ENCODE measurements at regions not wholly inside any gene's neighbourhood (a gene's known extent, or its start where the extent isn't known, plus 50 kb on each side); places are given as distances from the start of the nearest gene placed in this dataset.
A peak's percentile ranks its signal among the peaks of the same experiment; 100 is the strongest.

DNA sequence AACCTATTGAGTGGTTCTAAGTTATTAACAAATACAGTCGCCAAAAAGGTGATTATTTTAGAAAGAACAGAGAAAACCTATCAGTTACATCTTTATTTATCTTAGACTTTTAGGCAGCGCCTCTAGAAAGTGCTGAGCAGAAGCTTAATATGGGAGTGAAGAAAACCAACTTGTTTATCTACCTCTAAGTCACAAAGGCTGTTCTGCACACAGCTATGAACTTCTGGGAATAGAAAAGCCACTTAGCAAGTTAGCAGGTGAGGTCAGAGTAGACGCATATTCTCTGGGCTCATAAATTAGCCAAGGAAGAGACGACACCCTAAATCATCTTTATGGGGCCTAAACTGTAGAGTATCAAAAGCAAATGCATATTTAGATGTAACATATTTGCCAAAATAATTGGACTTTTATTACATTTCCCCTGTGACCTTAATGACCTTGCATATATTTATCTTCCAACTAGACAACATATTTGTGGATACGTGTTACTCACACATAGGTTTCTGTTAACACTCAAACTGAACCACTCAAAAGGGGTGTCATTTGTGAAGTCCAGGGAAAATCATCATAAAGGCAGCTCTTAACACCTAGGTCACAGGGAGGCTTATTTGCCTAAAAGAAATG, 267.1 kb downstream of the ADGB start:
- no peak for DNase-seq

GRCh38 chr6:146866731-146867414, 268.1 kb downstream of the ADGB start:
- no peak for DNase-seq

DNA sequence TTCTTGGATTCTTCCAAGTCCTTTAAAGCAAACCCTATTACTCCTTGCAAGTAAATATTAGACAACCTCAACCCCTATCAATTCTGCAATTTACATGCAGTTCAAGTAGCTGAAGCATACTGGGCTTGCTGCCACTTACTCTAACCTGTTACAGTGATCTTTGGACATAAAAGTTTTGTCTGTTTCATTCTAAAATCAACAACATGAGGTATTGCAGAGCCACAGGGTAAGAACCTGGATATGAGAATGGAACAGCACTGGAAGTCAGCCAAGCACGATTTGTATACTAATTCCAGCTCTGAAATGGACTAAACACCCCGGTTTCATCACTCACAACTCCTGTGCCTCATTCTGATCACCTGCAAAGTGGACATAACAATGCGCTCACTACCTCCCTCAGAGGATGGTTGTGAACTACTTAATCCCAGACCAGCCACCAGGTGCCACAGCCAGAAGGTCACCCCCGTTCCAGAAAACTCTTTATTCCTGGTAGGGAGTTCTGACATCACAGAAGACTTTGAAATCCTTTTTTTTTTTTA, 270.0 kb downstream of the ADGB start:
- DNase-seq, result no peak

DNA sequence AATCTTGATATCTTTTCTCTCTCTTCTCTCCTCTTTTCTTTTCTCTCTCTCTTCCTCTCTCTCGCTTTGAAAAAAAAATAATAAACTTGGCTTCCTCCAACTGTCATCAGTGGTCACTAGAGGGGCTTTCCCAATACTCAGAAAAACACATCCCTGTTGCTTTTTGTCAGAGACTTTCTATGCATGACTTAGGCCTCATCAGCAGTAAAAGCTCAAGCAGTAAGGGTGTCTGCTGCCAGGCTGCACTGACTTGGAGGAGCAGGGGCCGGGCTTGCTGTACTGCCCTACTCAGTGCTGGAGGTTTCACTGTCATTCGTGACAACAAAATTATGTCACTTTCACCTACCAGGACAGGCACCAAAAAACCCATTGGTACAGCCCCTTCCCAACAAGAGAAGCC, 272.0 kb downstream of the ADGB start:
- no peak for DNase-seq

DNA sequence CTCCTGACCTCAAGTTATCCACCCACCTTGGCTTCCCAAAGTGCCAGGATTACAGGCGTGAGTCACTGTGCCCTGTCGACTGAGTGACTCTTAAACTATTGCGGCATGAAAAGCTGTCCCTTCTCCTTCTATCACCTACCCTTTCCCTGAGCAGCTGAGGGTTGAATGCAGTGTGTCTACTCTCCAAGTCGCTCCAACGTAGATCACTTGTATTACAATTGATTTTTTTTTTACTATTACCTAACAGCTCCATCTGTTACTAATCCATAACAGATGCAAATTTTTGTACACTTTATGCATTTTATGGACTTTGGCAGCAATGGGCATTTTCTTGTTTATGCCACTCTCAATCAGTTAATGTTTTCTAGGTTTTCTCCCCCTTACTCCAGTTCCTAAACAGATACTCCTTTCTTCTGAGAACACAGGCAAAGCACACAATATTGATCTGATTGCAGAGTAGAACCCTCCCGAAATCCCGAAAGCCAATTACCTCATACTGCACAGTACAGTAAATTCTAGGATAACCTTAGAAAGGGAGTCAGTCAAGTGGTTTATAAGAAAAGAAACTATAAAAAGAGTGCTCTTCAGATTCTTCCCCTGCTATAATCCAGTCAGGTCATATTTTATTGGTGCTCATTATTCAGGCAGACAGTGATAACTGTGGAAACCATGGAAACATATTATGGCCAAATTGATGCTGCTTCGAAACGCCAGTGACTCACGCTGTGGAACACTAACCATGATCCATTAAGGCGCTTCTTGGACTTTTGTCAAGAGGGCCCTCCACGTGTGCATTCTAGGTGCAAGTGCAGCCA, 273.0 kb downstream of the ADGB start:
- no peak for DNase-seq

DNA sequence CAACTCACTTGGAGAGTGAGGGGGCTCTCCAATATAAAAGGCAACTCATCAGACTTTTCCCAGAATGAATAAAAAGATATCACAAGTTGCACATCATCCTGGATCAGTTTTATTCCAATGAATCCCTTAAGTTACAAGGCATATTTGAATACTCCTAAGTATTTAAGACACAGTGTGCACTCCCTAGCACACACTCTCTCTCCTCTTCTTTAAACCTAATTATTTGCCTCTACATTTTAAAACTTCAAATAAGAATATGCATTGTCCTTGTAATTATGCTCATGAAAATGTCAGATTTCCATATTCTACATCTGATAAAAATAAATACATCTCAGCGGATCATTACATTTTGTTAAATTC, 273.6 kb downstream of the ADGB start:
- no peak for DNase-seq

DNA sequence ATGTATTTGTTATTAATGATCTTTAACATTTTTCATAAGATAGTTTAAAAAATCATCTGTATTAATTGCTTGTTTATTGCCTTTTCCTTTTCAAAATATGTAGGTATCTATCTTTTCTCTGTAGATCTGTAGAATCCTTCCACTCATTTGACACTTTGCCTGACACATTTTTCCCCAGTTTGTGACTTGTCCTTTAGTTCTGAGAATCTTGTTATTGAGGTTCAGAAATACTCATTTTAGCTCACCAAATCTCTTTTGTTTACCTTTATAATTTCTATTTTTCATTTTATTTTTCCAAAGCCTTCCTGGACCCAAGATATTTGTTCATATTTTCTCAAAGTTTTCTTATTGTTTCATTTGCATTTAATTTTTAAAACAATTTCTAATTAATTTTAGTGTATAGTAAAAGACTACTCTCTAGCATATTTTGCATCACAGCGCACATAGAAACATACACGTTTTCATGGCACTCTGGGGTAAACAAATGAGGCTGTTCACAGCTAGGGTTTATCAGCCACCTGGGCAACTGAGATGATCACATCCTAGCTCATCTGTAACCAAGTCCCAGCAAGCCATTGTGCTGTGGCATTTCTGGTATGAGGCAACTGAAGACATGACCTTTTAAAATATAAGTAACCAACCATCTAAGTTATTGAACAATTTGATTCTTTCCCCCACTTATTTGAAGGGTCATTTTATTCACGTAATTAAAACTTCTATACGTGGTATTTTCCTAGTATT, 275.7 kb downstream of the ADGB start:
- no peak for DNase-seq

DNA sequence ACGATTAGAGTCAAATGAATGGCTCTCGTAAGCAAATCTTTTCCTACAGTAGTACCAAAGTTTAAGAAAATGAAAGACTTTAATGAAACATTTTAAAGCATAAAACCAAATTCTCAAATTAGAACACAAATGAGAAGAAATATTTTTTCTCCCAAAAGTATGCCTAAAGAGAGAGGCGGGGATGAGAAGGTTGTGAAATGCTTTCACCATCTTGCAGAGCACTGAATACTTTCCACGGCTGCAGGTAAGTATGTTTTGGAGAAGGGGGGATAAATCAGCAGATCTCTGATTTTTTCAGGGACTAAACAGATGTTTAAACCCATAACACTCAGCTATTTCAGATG, 277.1 kb downstream of the ADGB start:
- no peak for DNase-seq

DNA sequence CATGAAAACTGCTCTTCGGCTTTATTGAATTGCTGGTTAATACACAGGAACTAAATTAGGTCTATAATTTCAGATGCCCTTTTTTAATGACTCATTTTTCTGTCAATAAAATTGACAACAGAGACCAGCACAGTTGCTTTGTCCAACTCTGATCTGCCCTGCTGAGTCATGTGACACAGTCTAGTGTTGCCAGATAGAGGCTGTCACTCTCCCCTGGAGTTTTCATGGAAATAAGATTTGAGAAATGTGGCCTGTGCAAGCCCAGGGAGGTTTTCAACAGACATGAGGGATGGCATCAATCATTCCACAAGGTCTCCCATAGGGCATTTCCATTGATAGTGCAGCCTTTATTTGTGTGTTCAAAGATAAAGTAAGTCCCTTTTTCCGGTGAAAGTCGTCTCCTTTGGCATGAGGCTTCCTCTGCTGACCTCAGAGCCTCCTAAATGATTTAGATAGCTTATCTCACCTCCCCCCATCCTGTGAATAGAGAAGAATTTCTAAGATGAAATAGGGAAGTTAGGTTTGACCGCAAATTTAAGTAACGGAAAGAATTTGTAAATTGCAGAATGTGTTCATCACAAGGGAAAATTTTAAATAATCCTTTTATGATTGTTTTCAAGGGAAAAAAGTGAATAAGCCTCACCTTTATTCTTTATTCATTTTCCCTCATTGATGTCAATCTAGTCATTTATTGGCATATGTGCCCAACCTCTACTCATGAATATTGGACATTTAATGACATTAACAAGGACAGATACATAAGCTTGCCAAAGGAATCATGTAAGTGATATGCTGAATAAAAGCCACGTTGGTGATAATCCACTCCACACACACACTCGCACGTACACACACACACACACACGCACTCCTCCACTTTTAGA, 277.7 kb downstream of the ADGB start:
- DNase-seq, result peak; percentile 77

GRCh38 chr6:146878168-146878951, 279.6 kb downstream of the ADGB start:
- DNase-seq, result no peak

GRCh38 chr6:146878952-146879340, 280.2 kb downstream of the ADGB start:
- DNase-seq, result no peak

DNA sequence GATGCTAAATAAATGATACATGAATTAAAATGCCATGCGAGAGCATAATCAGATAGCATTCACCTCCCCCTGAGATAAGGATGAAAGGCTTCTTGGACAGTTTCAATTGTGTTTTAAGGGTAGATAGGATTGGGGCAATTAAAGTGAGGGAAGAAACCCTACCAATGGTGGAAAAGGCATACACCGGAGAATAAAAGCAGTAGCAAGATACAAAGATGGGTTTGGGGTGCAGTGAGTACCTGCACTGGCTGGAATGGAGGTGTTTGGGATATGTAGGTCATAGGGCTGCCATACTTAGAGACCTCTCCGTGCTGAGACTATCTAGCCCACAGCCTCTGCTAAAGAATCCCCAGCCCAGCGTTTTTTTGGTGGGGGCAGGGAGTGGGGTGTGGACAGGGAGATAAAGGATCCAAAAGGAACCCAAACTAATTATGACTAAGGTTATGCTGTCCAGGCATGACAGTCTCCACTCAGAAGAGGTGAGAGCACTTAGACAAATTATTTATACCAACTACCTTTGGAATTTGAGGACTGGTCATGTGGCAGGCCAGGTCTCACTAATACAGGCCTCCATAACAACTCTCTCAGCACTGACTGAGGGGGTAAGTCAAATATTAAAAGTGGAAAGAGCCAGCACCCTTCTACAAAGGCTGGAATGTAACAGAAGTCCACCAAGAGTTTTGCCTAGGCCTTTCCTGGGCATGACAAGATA, 280.8 kb downstream of the ADGB start:
- DNase-seq, result no peak

- DNase-seq, result peak; percentile 62
Observed at GRCh38 chr6:146881228-146882181, 282.7 kb downstream of the ADGB start.

DNA sequence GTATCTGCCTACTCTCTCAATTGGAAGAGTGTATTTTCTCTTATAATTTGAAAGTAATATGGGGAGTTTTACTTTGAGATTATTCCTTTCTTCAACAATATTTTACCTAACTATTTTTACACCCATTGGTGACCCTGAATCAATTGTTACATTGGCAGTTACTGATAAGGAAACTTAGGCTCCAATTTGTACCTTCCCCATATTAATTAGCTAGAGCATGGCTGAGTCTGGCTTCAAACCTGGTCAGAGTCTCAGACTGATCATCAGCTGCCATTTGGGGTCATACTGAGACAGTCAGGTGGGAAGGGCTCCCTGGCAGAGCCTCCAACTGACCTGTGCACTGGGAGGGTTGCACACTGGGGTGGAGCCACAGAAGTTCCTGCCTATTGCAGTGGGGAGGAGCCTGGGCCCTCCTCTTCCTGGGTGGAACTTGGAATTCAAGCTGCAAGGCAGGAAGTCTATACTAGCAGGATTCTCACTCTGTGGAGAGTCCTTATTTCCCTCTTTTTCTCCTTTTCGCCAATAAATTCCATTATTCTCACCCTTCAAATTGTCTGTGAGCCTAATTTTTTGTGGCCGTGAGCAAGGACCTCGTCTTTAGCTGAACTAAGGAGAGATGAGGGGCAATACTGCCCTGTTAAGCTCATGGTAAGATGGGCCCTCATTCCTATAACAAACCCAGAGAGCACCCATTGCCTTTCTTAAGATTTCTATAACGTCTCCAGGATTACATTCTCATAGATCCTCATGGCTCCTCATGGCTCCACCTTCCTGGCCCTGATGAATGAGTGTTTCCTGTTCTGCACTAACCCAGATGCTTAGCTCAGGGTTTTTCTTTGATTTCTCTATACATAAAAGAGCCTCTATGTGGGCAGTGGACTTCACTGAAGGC, 285.1 kb downstream of the ADGB start:
- DNase-seq, result no peak

GRCh38 chr6:146884728-146885127, 286.0 kb downstream of the ADGB start:
- DNase-seq, result no peak

GRCh38 chr6:146885708-146886457, 287.1 kb downstream of the ADGB start:
- DNase-seq, result no peak

DNA sequence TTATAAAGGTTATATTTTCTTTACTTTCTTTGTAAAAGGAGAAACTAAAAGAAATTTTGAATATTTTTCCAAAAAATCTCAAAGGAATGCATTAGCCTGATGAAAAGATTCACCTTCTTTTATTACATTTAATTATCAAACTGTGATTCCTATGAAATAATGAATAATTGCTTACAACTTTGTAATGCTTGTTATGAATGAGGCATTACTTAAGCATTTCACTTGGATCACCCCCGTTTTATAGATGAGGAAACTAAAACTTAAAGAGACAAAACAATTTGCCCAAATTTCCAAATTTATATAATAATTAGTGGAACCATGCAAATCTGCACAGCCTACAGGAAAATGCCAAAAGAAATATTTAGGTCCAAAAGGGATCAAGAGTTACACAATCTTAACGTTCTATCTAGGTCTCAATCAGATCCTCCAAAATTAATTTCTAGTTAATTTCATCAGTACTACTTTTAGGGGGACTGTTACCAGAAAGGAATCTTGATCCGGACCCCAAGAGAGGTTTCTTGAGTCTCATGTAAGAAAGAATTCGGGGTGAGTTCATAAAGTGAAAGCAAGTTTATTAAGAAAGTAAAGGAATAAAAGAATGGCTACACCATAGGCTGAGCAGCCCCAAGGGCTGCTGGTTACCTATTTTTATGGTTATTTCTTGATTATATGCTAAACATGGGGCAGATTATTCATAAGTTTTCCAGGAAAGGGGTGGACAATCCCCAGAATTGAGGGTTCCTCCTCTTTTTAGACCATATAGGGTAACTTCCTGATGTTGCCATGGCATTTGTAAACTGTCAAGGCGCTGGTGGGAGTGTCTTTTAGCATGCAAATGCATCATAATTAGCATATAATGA, 288.0 kb downstream of the ADGB start:
- no peak for DNase-seq

Measured in islet precursor cell (in vitro differentiated cells).